ENCODE measurements at regions not wholly inside any gene's neighbourhood (a gene's known extent, or its start where the extent isn't known, plus 50 kb on each side); places are given as distances from the start of the nearest gene placed in this dataset.

DNA sequence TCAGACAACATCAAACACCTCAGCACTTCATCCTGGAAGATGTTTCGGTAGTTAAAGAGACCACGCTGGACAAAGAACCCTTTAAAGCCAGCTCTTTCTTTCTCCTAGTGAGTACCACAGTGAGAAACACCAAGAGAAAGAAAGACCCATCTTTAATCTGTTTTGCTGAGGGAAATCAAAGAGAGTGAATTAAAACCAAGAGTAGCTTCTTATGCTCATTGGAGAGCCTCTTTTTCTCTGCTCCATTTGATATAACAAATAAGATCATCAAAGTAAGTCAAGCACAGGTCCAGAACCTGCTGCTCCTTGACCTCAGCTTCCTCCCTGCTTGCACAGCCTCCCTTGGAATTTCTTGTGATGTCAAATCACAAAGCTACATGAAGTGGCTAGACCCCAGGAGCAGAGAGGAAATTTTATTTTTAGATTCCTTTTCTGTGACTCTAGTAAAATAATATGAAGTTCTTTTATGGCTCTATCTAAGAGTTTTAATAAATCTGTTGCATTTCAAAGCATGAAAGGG lies 436.4 kb downstream of the C3orf38 start (continued):
- TF ChIP-seq, protein P1, sequence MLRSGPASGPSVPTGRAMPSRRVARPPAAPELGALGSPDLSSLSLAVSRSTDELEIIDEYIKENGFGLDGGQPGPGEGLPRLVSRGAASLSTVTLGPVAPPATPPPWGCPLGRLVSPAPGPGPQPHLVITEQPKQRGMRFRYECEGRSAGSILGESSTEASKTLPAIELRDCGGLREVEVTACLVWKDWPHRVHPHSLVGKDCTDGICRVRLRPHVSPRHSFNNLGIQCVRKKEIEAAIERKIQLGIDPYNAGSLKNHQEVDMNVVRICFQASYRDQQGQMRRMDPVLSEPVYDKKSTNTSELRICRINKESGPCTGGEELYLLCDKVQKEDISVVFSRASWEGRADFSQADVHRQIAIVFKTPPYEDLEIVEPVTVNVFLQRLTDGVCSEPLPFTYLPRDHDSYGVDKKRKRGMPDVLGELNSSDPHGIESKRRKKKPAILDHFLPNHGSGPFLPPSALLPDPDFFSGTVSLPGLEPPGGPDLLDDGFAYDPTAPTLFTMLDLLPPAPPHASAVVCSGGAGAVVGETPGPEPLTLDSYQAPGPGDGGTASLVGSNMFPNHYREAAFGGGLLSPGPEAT (IDR thresholded peaks at IDR 0.05; ENCODE audit: low read depth) = no peak
- TF ChIP-seq, protein P2, sequence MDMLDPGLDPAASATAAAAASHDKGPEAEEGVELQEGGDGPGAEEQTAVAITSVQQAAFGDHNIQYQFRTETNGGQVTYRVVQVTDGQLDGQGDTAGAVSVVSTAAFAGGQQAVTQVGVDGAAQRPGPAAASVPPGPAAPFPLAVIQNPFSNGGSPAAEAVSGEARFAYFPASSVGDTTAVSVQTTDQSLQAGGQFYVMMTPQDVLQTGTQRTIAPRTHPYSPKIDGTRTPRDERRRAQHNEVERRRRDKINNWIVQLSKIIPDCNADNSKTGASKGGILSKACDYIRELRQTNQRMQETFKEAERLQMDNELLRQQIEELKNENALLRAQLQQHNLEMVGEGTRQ (IDR thresholded peaks at IDR 0.05; ENCODE audit: borderline replicate concordance, low read depth, low read length) = no peak
- TF ChIP-seq MTA3 (IDR thresholded peaks at IDR 0.05; ENCODE audit: borderline replicate concordance, low read length) = no peak
- no peak for TF ChIP-seq PML (IDR thresholded peaks at IDR 0.05; ENCODE audit: low read length)
- TF ChIP-seq ZNF207 (IDR thresholded peaks at IDR 0.05; ENCODE audit: borderline replicate concordance) = no peak

DNA sequence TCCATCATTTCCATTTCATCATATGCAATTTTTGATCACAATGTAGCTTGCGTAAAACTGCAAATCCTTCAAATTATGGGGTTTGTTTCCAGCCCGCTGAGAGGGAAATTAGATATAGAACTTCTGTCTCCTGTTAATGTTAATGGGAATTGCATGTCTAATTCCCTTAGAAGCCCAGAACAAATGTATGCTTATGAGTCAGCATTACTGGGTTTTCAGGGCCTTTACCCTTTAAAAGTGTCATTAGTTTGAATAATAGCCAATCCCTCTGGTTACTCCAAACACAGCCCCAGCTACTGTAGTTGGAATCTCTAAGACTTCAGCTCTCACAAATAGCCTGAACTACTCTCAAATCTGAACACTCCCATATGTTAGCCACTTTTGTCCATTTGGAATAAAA lies 439.4 kb downstream of the C3orf38 start:
- ChIA-PET SMC1A (ENCODE audit: uncharacterized antibody, unreplicated experiment) (no interaction called here), POLR2A (no interaction called here), CTCF (no interaction called here), RAD21 (ENCODE audit: unreplicated experiment) (no interaction called here)
- Histone ChIP-seq H3K27ac (ENCODE audit: control insufficient read depth, insufficient read depth) (no peak overlapping the region), H3K4me1 (ENCODE audit: control insufficient read depth, insufficient read depth, low read length) (no peaks in the 10 kb centered on the region), H3K36me3 (ENCODE audit: control insufficient read depth in 2 of 2, insufficient read depth in 2 of 2, low read length in 1 of 2) (no peaks in the 10 kb centered on the region), H3K4me3 (no peak overlapping the region), H3K27me3 (replicated peaks in 1 of 2; ENCODE audit: control insufficient read depth in 2 of 2, insufficient read depth in 2 of 2, low read length in 1 of 2) (no peaks in the 10 kb centered on the region), H3K9ac (ENCODE audit: control insufficient read depth, insufficient read depth, low read length) (no peak overlapping the region), H3K9me3 (replicated peaks; ENCODE audit: control insufficient read depth, insufficient read depth, low read length) (no peaks in the 10 kb centered on the region), H2AFZ (ENCODE audit: control insufficient read depth, low read depth, low read length) (no peak overlapping the region), H3K79me2 (ENCODE audit: control insufficient read depth, insufficient read depth, low read length) (no peaks in the 10 kb centered on the region), H4K20me1 (ENCODE audit: control insufficient read depth, insufficient read depth) (no peaks in the 10 kb centered on the region), H3K4me2 (ENCODE audit: control insufficient read depth, insufficient read depth) (no peak overlapping the region)
- no peak for DNase-seq (ENCODE audit: low read depth, low spot score)
- 93% methylated on average over 2 of the region's 2 CpGs for WGBS (ENCODE audit: insufficient coverage, insufficient replicate concordance, low lambda C conversion rate, missing lambda C conversion rate)
- BruUV-seq (replicated peaks) = no TSS peak
- intact Hi-C loops (cut with micrococcal nuclease; ENCODE audit: unreplicated experiment) (no loop called here), in situ Hi-C loops (cut with MboI) (no loop called here)
- ATAC-seq = no peak
- FAIRE-seq = no peak
- TF ChIP-seq RBBP5 (conservative IDR thresholded peaks at IDR 0.05) (no peak), MXI1 (IDR thresholded peaks at IDR 0.05; ENCODE audit: low read depth, low read length) (no peak), POLR2AphosphoS2 (IDR thresholded peaks at IDR 0.05; ENCODE audit: low read depth, low read length) (no peak), NR2C2 (IDR thresholded peaks at IDR 0.05; ENCODE audit: borderline replicate concordance, control insufficient read depth, insufficient read length, low read depth) (no peak), SUZ12 (IDR thresholded peaks at IDR 0.05; ENCODE audit: unreplicated experiment) (no peak), CBX3 (IDR thresholded peaks at IDR 0.05; ENCODE audit: borderline replicate concordance, low read depth) (no peak), SMC3 (IDR thresholded peaks at IDR 0.05; ENCODE audit: borderline replicate concordance, low read length) (no peak), JUNB (IDR thresholded peaks at IDR 0.05) (no peak)
- TF ChIP-seq, protein P3, sequence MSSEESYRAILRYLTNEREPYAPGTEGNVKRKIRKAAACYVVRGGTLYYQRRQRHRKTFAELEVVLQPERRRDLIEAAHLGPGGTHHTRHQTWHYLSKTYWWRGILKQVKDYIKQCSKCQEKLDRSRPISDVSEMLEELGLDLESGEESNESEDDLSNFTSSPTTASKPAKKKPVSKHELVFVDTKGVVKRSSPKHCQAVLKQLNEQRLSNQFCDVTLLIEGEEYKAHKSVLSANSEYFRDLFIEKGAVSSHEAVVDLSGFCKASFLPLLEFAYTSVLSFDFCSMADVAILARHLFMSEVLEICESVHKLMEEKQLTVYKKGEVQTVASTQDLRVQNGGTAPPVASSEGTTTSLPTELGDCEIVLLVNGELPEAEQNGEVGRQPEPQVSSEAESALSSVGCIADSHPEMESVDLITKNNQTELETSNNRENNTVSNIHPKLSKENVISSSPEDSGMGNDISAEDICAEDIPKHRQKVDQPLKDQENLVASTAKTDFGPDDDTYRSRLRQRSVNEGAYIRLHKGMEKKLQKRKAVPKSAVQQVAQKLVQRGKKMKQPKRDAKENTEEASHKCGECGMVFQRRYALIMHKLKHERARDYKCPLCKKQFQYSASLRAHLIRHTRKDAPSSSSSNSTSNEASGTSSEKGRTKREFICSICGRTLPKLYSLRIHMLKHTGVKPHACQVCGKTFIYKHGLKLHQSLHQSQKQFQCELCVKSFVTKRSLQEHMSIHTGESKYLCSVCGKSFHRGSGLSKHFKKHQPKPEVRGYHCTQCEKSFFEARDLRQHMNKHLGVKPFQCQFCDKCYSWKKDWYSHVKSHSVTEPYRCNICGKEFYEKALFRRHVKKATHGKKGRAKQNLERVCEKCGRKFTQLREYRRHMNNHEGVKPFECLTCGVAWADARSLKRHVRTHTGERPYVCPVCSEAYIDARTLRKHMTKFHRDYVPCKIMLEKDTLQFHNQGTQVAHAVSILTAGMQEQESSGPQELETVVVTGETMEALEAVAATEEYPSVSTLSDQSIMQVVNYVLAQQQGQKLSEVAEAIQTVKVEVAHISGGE (CRISPR knock-in tag; IDR thresholded peaks at IDR 0.05) = no peak
- TF ChIP-seq, protein P4, sequence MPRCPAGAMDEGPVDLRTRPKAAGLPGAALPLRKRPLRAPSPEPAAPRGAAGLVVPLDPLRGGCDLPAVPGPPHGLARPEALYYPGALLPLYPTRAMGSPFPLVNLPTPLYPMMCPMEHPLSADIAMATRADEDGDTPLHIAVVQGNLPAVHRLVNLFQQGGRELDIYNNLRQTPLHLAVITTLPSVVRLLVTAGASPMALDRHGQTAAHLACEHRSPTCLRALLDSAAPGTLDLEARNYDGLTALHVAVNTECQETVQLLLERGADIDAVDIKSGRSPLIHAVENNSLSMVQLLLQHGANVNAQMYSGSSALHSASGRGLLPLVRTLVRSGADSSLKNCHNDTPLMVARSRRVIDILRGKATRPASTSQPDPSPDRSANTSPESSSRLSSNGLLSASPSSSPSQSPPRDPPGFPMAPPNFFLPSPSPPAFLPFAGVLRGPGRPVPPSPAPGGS (IDR thresholded peaks at IDR 0.05; ENCODE audit: borderline replicate concordance, insufficient read depth, low read depth, low read length, poor library complexity, severe bottlenecking) = no peak

Data from GM12878 (cell line).